Epithelial cell of esophagus (primary cell): ENCODE measurements at regions not wholly inside any gene's neighbourhood (a gene's known extent, or its start where the extent isn't known, plus 50 kb on each side); places are given as distances from the start of the nearest gene placed in this dataset.

Source experiments
- DNase-seq: peaks from one replicate; pipeline ENCODE4 v3.0.0; 2010; ENCODE audit warnings: low read depth
- H3K4me3 ChIP-seq: 2 replicates; pipeline ENCODE4 v1.5.1; 2011; ENCODE audit warnings: mild to moderate bottlenecking, low read length, control low read depth
- CTCF ChIP-seq: IDR thresholded peaks from 2 replicates; pipeline ENCODE4 v1.5.1; 2011; ENCODE audit warnings: low read depth, mild to moderate bottlenecking, low read length, control low read depth, inconsistent platforms; ENCODE audit not compliant: insufficient read depth; ENCODE audit errors: missing control alignments

- H3K4me3 ChIP-seq: no peak overlapping the region
- TF ChIP-seq CTCF: no peak
- DNase-seq: no peak
Measured at GRCh38 chr7:131691454-131692130, 135.2 kb upstream of the PODXL start.

- no peak overlapping the region for H3K4me3 ChIP-seq
- no peak for TF ChIP-seq CTCF
- DNase-seq: no peak
Measured at GRCh38 chr7:131690441-131690840, 134.0 kb upstream of the PODXL start.

GRCh38 chr7:131689662-131690234 lies 133.3 kb upstream of the PODXL start:
- no peak overlapping the region for H3K4me3 ChIP-seq
- DNase-seq: no peak
- TF ChIP-seq CTCF: no peak

- DNase-seq: peak; percentile 56
- TF ChIP-seq CTCF: peak; percentile 96
Measured at GRCh38 chr7:131688738-131689661, 132.6 kb upstream of the PODXL start.

GRCh38 chr7:131687296-131687695 lies 130.9 kb upstream of the PODXL start:
- no peak for TF ChIP-seq CTCF
- DNase-seq: no peak
- no peak overlapping the region for H3K4me3 ChIP-seq

More at GRCh38 chr7:131688738-131689661, 132.6 kb upstream of the PODXL start:
- no peak overlapping the region for H3K4me3 ChIP-seq

GRCh38 chr7:131686833-131687232 lies 130.4 kb upstream of the PODXL start:
- DNase-seq: no peak
- TF ChIP-seq CTCF: no peak
- H3K4me3 ChIP-seq: no peak overlapping the region
